SW 1271 (cell line): ENCODE measurements at regions not wholly inside any gene's neighbourhood (a gene's known extent, or its start where the extent isn't known, plus 50 kb on each side); places are given as distances from the start of the nearest gene placed in this dataset.
"Not testable (repeated sequence)": the region's sequence is repeated elsewhere in the genome, so short reads cannot be mapped to it uniquely, and the experiment has no call there.

Experiments
- DNase-seq, 2 experiments: peaks; one replicate each; lab custom pipeline; 2025; lab: John Stamatoyannopoulos, UW

DNA sequence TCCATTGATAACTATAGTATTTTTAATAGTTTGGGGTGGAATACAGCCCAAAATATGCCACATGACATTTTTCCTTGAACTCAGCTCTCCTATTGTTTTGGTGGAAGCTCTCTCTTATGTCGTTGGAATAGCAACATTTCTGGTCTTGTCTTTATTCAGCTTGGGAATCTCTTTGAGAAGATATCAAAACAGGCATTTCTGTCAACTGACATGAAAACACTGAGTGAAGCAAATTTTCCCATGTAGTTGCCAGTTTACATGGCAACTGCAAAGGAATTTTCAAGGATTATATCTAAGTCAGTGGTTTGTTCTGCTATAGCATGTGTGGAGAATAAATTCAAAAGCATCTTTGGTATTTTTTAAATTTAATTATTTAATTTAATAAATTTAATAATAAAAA is 863.5 kb upstream of the CDH8 start:
- DNase-seq = no peak

DNA sequence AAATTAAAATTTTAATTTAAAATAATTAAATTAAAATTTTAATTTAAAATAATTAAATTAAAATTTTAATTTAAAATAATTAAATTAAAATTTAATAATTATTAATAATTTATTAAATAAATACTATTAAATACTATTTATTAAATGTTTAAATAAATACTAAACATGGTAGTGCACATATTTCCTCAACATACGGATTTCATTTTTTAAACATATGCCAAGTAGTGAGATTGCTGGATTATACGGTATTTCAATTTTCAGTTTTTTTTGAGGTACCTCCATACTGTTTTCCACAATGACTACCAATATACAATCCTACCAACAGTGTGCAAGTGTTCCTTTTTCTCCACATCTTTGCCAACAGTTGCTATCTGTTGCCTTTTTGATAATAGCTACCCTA is 852.9 kb upstream of the CDH8 start:
- no peak for DNase-seq

DNA sequence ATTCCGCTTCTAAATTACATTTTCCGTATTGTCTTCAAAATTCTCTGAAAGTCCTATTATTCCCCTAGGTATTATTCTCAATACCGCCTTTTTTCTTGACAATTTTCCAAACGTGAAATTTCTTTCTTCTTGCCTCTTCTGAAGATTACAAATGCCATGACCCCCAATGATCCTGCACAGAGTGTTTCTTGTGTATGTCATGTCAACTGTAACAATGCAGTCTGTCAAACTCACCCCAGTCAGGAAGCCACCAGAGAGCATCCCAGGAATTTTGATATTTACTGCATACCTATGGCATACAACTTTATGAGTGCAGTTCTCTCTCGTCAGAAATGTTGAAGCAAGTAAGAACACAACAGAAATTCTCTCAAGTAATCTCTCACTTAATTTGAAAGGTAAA is 847.3 kb upstream of the CDH8 start:
- DNase-seq = no peak

DNA sequence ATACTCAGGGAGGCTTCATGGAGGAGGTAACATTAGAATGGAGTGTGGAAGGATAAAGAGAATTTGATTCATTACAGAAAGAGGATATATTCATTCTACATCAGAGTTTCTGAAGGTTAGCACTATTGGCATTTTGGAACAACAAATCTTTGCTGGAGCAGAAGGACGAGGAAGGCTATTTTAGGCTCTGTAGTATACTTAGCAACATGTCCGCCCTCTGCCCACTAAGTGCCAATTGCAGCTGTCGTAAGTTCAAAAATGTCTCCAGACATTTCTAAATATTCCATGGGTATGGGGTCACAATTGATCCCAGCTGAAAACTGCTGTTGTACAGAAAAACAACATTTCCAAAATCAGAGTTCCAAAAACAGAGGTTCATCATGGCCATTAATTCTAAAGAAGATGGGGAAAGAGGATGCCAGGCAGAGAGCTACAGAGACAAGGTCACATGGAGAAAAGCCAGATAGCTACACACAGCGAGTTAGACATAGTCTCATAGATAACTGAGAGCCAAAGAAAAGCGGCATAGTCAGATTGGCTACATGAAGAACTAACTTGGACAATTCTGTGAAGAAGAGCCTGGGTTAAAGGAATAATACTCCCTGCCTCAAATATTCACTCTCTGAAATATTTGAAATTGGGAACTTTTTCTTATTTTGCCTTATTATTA is 846.4 kb upstream of the CDH8 start:
- DNase-seq = no peak

DNA sequence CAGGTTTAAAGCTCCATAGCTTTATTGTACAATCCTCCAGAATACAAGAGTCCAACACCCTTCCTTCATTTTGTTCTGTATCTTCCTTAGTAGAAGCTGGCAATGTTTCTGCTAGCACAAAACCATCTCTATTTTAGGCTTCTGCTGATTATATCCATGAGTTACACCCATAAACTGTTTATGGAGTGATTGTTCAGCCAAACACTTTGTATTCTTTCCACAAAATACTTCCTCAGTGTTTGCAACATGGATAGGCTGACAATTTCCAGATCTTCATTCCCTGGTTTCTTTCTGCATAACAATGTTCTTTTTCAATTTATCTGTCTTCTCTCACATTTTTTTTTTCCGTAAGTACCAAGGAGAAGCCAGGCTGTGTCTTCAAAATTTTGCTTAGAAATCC is 839.9 kb upstream of the CDH8 start:
- DNase-seq = no peak

DNA sequence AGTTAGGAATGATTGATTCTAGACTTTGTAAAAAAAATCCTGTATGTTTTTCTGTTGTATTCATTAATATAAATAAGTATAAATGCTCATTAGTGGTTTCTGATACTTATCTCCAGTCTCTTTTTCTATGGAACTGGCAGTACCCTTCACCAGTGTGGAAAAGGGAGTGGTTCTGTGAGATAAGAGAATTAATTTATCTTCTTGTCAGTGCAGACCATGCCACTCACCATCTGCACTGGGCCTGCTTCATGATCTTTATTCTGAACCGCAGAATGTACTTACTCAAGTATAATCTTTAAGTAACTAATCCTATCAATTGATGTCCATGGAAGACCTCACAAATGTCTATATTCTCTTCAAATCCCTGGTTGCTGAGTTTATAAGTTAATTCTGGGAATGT is 836.1 kb upstream of the CDH8 start:
- no peak for DNase-seq

DNA sequence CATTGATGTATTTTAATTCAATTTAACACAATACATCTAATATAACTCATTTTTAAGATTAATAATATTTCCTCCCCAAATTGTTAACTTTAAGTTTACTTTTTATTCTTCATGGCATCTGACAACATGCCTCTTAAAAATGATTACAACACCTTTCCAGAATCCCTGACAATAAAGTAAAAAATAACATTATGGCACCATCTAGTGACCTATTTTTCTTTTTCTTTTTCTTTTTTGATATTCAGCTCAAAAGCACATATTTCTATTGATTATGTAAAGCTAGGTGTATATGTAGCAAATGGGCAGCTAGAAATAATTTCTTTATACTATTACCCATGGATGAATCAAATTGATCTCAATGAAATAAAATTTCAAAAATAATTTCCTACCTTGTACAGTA is 834.3 kb upstream of the CDH8 start:
- DNase-seq = peak in 1 of 2 experiments; percentile 1

DNA sequence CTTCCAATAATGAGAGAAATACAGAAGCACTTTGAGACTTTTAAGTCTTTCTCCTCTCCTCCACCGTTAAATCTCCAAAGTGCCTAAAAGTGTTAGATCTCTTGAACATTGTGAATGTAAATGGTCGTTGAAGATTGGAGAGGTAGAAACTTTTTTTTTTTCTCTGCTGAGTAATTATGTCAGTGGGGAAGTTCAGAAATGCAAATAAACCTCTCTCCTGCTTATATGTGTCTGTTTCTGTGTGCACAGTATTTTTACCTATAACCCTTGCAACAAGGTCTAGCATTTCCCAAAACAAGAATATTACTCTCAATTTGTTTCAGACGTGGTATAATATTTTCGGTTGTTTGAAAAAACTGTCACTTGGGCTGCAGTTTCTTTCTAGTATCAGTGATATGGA is 833.6 kb upstream of the CDH8 start:
- no peak for DNase-seq

DNA sequence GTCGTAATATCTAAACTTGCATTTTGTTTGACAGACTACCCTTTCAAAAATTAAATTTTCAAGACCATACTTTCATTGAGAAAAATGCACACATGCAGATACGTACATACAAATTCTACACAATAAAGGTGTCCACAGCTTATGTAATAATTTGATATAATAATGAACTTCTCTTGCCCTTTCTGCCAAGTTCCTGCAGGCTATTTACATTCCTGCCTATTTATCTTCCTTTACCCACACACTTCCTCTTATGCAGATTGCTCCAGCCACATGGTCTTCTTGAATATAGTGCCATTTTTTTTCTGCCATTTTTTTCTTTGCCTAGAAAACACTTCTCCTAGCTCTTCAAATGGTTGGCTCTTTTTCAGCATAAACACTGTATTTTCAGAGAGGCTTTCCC is 826.9 kb upstream of the CDH8 start:
- no peak for DNase-seq

DNA sequence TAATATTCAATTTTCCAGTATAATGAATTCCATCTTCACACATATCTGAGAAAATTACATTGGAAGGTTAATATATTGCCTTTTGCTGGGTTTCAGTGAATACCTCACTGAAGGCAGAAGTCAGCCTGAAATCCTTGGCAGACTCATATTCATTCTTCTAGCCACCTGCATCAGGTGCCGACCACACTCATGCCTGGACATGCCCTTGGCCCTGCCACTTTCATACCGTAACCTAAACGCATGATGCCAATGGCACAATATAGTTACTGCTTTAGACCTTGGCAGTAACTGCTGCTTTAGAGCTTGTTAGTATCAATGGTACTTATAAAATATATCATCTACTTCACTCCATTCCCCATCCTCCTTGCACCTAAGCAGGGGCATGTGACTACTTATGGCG is 817.6 kb upstream of the CDH8 start:
- no peak for DNase-seq

DNA sequence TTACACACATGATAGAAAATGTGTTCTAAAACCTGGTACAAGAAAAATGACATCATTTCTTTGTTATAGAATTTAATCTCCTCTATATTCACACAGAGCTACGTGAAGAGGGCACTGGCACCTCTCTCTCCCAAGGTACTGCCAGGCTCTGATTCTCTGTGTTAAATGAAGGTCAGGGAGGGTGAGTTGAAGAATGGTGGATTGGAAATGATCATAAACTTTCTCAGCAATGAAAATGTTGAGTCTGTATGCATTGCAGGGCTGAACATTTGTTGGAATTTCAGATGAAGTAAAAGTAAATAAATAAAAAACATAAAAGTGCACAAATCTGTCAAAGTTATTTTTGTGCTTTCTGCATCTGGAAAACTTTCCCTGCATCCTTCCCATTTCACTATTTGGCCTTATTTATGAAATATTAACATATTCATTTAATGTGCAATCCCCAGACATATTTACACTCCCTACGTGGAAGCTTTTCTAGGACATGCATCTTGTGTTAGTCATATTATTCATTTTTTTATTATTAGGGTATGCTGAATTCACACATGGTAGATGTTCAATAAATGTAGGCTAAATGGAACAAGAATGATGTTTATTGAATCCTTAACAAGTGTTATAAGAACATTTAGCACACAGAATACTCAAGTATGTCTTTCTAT is 810.3 kb upstream of the CDH8 start:
- no peak for DNase-seq

DNA sequence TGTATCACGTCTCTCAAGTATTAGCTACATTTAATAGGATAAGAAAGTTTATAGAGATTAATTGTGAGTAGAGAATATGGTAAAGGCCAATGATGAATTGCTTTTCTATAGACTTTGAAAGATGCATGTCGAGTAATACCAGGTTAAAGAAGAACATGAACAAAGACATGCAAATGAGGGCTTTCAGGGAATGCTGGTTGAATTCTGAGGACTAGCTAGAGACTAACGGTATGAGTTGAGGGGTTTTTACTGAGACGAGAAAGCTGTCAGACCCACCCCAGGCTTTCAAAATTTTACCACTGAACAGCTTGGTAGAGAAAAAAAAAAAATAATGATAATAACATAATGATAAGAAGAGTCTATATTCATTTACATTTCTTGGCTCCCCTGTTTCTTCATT is 796.0 kb upstream of the CDH8 start:
- DNase-seq = no peak

DNA sequence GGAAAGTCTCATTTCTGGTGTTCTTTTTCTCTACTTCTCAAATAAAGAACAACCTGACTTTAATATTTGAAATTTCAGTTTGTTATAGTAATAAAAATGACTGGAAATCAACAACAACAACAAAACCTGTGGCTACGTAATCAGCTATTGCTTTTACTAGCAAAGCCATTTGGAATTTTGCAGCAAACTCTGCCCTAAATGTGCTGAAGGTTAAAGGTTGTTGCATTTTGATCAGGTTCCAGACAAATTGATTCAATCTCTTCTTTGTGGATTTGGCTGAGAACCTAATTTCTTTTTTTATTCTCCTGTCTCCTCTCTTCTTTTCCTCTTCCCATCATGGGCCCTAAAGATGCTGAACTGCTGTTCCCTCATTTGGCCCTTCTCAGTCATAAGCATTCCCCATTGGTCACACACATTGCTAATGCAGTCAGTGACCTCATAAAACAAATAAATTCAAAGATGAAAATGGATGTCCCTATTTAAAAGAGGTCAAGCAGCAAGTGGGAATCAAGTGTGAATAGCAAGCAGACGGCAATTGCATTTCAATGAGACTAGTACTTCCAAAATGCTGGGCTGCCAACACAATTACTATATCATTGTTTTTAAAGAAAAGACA is 795.1 kb upstream of the CDH8 start:
- DNase-seq = no peak

DNA sequence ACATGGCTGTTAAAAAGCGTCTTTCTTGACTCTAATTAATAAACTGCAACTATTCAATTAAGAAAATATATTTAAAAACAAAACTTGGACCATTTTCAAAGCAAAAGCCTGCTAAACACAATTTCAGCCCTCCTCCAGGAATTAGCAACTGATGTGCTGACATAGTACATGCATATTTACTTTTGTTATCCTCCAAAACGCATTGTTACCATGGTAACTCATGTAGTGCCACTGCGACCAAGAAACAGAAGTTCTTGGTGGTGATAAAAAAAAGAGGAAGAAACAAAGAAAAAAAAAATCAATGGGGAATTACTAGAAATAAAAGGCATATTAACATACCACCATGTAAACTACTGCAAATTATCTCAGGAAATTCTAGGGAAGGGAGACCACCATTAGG is 793.4 kb upstream of the CDH8 start:
- no peak for DNase-seq

DNA sequence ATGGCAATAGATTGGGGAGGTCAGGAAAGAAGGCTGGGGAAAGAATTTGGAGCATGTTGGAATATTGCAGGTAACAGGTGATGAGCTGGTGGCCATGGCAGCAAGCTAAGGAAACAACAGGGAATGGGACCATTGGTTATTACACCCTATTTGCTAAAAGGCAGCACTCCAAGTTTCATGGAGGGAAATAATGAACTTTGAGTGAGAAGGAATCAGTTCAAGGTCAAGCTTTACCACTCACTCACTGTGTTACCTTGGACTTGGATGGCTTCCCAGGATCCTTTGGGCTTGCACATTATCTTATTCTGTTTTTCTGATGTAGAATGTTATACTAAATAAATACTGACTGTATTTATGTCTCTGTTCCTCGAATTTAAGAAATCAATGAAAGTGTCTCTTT is 792.8 kb upstream of the CDH8 start:
- no peak for DNase-seq

DNA sequence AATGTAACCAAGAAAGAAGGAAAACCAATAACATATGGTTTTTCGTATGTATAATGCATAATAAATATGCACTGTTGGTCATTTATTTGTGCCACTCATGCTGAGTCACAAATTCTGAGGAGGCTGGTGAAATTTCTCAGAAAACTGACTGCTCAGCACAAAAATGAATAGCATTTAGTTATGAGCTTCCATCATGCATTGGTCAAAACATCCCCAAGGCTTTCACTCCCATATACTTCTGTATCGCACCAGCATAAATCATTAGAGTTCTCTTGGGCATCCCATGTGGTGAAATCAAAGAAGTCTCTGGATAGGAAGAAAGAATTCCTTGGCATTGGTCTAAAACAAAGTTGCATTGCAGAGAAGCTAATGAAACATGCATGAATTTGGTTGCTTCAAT is 785.6 kb upstream of the CDH8 start:
- DNase-seq = no peak

DNA sequence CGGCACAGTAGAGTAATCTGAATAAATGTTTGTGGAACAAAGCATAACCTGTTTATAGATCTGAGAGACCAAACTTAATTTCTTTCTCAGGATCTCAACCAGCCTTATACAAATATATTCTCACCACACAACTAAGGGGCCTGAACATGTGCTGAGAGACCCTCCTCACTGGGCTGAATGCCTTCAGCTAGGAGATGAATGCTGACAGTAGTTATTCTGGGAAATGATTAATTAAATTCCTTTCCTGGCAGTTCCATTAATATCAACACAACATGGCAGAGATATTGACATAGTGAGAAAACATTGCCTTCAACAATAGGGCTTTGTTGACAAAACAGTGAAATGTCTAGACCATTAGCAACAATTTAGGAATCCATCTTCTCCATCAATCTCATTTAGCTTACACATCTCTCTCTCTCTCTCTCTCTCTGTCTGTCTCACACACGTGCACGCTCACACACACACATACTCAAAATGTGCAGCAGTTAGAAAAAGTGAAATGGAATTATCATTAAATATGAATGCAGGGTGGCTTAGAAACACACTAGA is 780.8 kb upstream of the CDH8 start:
- no peak for DNase-seq

DNA sequence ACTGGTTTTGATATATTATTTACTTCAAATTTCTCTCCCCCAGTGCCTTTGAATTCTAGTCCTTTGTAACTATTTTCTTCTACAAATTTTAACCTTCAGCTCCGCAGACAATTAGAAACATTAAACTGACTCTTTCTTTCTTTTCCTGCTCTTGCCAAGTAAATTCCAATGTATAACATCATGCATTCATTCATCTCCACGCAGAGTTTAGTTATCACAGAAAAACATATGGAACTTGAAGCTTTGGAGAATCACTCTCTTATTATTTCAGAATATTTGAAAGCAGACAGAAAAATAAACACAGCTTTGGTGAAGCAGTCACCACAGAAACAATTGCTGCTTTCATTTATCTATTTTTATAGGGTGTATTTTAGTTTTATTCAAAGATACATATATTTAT is 778.7 kb upstream of the CDH8 start:
- DNase-seq = no peak

DNA sequence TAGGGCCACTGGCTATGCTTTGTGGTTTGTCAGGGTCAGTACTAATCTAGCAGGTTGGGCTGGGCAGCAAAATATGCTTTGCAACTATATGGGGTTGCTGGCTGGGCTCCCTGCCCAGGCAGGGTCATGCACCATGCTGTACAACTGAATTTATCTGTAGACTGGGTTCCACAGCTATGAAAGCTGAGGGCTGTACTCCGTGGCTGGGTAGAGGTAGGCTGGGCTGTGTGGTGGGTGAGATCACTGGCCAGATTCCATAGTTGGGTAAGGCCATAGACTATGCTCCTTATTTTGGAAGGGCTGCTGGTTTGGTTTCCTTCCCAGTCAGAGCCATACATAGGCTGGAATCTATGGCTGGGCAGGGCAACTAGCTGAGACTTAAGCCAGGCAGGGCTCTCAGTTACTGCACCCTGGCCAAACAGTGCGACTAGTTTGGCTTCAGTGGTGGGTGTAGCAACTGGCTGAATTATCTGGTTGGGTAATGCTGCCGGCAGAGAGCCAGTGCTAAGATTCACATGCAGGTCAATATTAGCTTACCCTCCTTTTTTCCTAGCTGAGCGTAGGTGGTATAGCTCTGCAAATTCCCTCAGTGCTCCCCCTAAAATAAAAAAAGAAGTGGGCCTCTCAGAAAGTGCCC is 769.1 kb upstream of the CDH8 start:
- no peak for DNase-seq

DNA sequence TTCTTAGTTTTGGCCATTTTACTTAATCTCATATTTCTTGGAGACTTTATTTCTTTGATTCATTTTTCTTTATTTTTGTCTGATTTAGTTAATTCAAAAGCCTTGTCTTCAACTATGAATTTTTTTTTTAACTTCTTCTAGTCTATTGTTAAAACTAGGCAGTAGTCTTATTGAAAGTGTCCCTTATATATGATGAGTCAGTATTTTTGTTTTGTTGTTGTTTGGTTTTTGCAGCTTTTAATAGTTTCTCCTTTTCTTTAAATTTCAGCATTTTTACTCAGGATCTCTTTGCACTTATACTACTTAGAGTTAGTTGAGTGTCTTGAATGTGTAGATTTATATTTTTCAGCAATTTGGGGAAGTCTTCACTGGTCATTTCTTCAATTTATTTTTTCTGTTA is 758.5 kb upstream of the CDH8 start:
- DNase-seq = no peak

DNA sequence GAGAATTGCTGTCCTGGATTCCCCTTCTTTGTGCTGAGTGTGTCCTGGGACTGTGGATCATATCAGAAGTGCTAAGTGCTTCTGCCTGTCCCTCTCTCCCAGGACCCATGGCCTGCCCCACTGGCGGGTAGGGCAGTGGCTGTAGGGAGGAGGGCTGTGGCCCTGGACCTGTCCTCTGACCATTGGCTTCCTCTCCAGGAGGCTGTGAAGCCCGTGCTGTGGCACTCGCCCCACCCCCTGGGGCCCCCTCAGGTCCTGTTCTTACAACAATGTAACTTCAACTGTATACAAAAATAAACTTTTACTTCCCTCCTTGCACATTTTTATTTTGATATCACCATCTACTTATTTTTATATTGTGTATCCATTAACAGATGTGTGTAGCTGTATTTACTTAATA is 743.8 kb upstream of the CDH8 start:
- not testable (repeated sequence) for DNase-seq

DNA sequence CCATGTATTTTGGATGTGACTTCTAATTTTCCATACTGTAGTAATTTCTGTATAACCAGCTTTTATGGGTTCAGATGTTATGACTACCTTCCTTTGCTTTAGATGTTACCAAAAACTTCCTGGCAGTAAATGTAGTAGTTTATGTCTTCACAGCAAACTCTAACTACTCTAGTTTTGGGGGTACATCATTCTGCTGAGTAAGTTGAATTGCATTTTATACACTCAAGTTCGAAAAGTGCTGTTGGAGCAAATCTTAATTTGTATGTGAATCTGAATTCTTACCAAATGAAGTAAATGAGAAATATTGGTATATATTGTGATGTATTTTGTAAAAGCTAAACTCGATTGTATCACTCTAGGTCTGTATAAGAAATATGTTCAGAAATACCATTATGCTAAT is 728.3 kb upstream of the CDH8 start:
- no peak for DNase-seq

DNA sequence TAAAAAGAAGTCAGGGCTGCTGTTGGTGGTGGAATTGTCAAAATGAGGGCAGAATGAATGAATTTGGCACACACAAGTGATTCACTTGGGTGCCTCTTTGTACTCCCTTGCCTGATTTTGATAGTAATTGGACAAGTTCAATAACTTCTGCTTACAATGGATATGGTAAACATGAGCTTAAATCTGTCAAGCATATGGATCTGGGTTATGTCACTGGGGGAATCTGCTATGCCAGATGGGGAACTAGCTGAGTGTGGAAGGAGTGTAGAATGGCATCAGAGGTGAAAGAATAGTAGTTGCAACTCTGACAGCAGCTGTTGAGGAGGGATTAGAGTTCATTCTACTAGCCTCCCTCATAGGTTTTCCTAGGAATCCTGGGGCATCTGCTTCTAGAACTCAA is 724.2 kb upstream of the CDH8 start:
- DNase-seq = no peak
